Ovary (tissue), 3 donors: ENCODE measurements at regions not wholly inside any gene's neighbourhood (a gene's known extent, or its start where the extent isn't known, plus 50 kb on each side); places are given as distances from the start of the nearest gene placed in this dataset.

ENCODE experiments used
- EP300 ChIP-seq: sonication (generic); formaldehyde crosslinking; IDR thresholded peaks from one replicate; pipeline ENCODE4 v1.6.1; 2017; ENCODE audit warnings: antibody characterized with exemption
- TF ChIP-seq, protein P1 (sequence below), 3 donors: fragments of 450-650 bp in 2 of 3; fragments of 200-600 bp in 1 of 3; IDR thresholded peaks; one replicate each; pipeline versions ENCODE4 v1.5.1 to v1.8.0; 2016 to 2022; ENCODE audit warnings: antibody characterized with exemption in 3 of 3, mild to moderate bottlenecking in 1 of 3
- donor health status: DM: no; HTN: no; CAD: no.

DNA sequence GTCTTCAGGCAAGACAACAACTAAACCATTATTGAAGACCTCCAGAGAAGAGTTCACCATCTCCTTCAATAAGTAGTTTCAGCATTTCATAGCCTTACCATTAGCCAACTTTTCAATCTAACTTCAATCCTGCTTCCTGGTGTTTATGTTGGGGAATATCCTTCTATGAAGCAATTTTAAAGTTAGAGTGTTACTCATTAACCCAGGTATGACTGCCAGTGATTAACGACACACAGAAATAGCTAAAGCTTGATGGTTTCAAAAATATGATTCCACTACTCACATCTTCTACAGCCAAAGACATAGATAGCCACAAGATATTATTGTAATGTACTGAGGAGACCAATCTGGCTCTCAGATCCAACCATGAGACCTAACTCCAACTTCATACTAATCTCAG lies 403.2 kb downstream of the EFNB2 start:
- TF ChIP-seq, protein P1, sequence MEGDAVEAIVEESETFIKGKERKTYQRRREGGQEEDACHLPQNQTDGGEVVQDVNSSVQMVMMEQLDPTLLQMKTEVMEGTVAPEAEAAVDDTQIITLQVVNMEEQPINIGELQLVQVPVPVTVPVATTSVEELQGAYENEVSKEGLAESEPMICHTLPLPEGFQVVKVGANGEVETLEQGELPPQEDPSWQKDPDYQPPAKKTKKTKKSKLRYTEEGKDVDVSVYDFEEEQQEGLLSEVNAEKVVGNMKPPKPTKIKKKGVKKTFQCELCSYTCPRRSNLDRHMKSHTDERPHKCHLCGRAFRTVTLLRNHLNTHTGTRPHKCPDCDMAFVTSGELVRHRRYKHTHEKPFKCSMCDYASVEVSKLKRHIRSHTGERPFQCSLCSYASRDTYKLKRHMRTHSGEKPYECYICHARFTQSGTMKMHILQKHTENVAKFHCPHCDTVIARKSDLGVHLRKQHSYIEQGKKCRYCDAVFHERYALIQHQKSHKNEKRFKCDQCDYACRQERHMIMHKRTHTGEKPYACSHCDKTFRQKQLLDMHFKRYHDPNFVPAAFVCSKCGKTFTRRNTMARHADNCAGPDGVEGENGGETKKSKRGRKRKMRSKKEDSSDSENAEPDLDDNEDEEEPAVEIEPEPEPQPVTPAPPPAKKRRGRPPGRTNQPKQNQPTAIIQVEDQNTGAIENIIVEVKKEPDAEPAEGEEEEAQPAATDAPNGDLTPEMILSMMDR (IDR thresholded peaks at IDR 0.05) = no peak
- TF ChIP-seq EP300 = no peak
